ENCODE measurements at regions not wholly inside any gene's neighbourhood (a gene's known extent, or its start where the extent isn't known, plus 50 kb on each side); places are given as distances from the start of the nearest gene placed in this dataset.

- DNase-seq (ENCODE audit: low read depth) = no peak
Measured at GRCh38 chr13:59447846-59448620, 715.7 kb downstream of the DIAPH3 start.

DNA sequence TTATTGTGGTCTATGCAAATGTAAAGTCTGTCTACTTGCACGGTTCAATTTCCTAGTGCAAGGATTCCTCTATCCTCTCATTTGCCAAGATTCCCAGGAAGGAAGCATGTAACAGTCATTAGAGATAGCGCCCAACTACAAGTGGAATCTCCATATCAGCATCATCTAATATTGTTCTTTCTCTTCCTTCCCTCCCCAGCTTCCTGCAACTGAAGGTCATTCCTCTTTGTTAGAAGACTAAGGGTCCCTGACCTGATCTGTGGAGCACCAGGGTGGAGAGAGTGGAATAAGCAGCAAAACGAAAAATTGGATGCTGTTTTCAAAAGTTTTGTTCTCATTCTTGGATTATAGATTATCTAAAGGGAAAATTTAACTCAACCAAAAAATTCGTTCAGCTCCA lies 714.0 kb downstream of the DIAPH3 start:
- no peak for DNase-seq (ENCODE audit: low read depth)

- DNase-seq (ENCODE audit: low read depth) = no peak
Measured at GRCh38 chr13:59450229-59450628, 713.5 kb downstream of the DIAPH3 start.

- no peak for DNase-seq (ENCODE audit: low read depth)
Measured at GRCh38 chr13:59451236-59451635, 712.5 kb downstream of the DIAPH3 start.

DNA sequence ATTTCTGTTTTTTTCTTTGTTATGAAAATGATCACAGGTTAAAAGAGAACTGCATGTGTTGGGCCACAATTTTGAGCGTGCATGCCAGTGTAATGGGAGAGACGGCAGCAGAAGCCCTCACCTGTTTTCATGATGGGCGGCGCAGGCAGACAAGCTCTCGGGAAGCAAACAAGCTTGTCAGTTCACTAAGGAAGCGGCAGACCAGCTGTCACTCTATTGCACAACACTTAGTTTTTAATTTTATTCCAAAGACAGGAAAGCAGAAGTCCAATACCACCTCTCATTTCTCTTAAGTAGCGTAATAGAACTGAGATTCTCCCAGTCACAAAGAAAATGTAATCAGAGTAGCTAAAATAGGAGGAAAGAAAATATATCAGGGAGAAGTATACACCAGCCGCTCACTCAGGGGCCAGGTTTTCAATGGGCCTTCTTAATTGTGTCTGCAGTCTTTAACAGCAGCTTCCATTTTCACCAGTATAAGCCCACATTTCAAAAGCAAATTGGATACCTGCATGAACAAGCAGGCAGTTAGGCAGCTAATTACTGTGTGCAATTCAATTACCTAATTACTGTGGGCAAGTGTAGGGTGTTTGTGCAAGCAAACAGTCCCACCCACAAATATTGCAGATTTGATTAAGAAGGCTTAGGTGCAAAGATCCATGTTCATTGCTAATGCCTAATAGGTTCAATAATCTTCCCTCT lies 711.4 kb downstream of the DIAPH3 start:
- no peak for DNase-seq (ENCODE audit: low read depth)

DNA sequence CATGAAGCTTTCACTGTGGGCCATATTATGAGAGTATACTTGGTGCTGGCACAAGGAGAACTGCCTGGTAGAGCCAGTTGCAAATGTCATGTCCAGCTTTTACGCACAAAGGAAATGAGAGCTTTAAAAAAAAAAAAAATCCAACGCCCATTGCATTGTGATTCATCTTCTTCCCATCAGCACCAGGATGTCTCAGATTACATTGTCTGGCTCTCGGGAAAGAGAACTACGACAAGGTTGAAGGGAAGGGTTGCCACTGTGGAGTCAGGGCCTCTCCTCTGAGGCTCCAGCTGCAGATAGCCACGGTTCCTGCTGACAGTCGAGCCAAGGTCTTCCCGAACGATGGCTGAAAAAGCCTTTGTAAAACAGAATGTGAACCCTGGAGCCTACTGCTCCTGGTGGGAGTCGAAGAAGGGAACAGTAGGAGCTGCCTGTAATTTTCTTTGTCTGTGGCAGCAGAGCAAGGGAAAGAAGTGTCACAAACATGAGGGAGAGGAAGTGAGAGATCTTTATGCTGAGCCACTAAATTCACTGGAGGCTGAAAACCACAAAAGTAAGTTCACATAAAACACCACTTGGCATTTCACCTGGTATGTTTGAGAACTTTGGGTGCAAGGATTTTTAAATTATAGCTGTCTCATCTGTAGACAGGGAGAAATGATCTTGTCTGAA lies 704.7 kb downstream of the DIAPH3 start:
- DNase-seq (ENCODE audit: low read depth) = no peak

DNA sequence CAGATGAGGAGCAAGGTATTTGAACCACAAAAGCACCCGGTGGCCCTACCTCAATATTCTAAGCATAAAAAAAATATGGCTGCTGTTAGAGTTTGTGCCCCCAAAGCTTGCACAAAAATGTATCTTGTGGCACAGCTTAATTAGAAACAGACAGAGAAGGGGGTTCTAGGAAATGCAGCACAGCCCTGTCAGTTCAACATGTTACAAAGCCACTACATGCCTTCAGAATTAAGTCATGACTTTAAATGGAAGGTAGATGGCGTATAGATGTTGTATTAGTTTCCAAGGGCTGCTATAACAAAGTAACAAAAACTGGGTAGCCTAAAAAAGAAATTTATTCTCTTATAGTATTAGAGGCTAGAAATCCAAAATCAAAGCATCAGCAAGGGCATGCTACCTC lies 703.8 kb downstream of the DIAPH3 start:
- no peak for DNase-seq (ENCODE audit: low read depth)

DNA sequence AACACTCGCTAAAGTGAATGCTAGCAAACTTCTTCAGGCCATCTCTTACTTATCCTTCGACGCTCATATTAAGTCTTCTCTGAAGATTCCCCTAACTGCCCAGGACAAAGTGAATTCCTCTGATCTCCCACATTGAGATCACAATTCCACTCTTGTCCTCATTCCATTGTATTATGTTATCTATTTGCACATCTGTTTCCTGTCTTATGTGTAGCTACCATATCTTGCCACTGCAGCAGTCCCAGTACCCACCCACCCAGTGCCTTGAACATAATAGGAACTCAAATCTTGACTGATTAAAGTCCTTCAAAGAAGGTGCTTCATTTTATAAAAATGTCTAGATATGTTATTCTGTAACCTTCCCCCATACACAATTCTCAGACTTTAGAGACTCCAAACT lies 702.3 kb downstream of the DIAPH3 start:
- no peak for DNase-seq (ENCODE audit: low read depth)

GRCh38 chr13:59463023-59463422 lies 700.7 kb downstream of the DIAPH3 start:
- DNase-seq (ENCODE audit: low read depth) = no peak

- no peak for DNase-seq (ENCODE audit: low read depth)
Measured at GRCh38 chr13:59464926-59465325, 698.8 kb downstream of the DIAPH3 start.

- DNase-seq (ENCODE audit: low read depth) = no peak
Measured at GRCh38 chr13:59468396-59468795, 695.3 kb downstream of the DIAPH3 start.

GRCh38 chr13:59471106-59471505 lies 692.6 kb downstream of the DIAPH3 start:
- DNase-seq (ENCODE audit: low read depth) = no peak

- DNase-seq (ENCODE audit: low read depth) = no peak
Measured at GRCh38 chr13:59472134-59472533, 691.6 kb downstream of the DIAPH3 start.

DNA sequence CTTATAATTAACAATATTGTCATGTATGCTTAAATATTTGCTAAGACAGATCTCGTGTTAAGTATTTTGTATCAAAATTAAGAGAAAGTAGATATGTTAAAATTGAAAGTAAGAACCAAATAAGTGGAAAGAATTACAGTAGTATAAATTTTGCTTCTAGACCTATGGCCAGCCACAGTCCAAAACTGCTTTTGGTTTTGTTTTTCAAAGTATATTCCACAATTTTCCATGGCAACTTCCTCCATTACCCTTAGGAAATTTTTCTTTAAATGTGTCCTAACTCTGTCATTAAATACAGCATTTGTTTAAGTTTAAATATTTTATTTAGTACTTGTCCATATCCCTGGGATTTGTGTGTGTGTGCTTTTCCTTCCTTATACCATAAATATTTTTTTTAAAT lies 689.0 kb downstream of the DIAPH3 start:
- no peak for DNase-seq (ENCODE audit: low read depth)

GRCh38 chr13:59475911-59476310 lies 687.8 kb downstream of the DIAPH3 start:
- DNase-seq (ENCODE audit: low read depth) = no peak

DNA sequence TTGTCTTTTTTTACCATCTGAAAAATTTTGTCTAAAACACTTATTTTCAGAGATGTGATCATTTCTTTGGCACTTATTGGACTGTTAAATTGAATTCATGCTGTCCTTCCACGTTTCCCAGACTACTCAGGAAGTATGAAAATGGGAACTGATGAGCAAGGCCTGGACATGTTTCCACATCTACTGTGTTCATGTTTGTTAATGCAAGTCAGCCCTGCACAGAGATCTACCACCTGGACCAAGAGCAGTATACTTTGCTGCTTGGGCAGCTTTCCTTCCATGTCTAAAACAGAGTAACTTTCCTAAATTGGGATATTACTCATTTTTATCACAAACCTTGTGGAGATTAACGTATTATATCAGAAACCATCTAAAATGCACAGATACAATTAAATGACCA lies 687.4 kb downstream of the DIAPH3 start:
- no peak for DNase-seq (ENCODE audit: low read depth)

DNA sequence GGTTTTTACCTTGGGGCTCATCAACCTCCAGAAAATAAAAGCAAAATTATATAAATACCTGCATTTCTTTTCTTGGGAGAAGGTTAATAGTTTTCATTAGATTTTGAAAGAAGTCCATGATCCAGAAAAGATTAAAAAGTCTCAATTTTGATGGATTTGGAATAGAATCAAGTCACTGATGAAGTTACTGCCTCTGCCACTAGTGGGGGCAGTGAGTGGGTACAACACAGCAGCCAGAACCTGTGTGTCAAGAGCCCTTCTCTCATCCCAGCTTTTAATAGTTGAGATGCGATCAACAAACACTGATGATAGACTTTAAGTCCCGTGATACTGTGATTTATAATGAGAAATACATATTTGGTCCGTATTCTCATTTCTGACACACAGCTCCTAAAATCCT lies 686.7 kb downstream of the DIAPH3 start:
- DNase-seq (ENCODE audit: low read depth) = no peak

DNA sequence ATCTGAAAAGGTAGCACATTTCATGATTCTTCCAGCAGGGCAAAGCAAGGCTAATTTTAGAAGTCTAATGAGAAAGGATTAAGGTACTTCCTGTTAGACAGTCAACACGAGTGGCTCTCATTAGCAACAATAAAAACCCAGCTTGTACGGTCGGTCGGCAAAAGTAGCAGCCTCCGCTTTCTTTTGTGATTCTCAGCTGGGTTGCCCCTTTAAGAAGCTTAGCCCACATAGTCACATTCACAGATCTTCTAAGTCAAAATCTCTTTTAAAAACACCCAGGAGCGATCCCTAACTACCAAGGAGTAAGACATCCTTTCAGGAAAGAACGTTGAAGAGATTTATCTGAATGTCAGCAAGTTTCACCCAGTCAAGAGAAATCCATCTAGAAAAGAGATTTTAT lies 684.8 kb downstream of the DIAPH3 start:
- DNase-seq (ENCODE audit: low read depth) = no peak

DNA sequence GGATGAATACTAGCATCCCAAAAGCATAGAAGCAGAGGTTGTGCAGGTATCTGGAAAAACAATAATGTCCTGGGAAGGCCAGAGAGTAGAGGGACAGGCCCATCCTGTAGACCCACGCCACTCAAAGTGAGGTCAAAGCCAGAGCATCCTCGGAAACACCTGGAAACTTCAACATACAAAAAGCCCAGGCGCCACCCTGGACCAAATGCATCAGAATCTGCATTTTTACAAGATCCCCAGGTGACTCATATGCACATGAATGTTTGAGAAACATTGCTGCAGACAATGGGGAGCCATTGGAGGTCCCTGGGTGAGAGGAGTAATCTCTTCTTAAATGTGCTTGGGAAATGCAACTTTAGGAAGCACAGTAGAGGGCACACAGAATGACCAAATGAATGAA lies 684.1 kb downstream of the DIAPH3 start:
- no peak for DNase-seq (ENCODE audit: low read depth)

DNA sequence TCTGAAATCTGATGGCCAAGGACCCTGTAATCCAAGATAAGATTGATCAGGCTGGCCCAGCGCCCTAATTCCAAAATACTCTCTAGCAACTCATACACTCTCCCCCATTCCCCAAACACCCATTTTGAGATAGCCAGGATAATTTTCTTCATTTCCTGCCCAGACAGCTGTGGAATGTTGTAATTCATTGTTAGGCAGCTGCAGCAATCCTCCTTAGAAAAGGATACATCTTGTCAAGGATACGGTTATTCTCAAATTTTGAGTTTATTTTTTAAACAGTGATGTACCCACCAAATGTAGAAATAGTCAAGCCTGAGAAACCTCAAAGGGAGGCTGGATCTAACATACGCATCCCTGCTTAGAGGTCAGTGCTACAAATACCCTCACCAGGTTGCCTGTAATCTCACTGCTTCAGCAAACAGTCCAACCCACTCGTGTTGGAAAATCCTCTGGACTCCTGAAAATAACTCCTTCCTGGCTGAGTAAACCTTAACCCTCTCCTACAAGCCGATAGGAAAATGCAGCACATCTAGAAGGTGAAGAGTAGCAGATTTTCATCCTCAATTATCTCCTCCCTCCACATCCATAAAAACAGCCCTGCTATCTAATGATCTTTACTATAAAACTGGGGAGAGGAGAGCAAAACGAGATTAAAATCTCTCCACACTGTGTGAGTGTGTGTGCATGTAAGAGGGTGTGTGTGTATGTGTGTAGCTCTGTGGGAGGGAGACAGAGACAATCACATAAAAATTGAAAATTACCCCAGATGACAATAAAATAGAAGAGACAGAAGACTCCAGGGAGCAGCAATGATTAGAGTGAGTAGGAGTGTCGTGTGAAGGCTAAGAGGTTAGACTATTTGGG lies 683.1 kb downstream of the DIAPH3 start:
- DNase-seq (ENCODE audit: low read depth) = no peak

- no peak for DNase-seq (ENCODE audit: low read depth)
Measured at GRCh38 chr13:59483501-59484145, 680.1 kb downstream of the DIAPH3 start.

GRCh38 chr13:59487883-59488282 lies 675.8 kb downstream of the DIAPH3 start:
- DNase-seq (ENCODE audit: low read depth) = no peak
